Body of pancreas (tissue), 4 donors: ENCODE measurements at regions not wholly inside any gene's neighbourhood (a gene's known extent, or its start where the extent isn't known, plus 50 kb on each side); places are given as distances from the start of the nearest gene placed in this dataset.

ENCODE experiments used
- ATAC-seq: fragments of 150-250 bp; one replicate; pipeline ENCODE4 v1.9.1; 2016
- DNase-seq, 4 donors: peaks; one replicate each; pipeline ENCODE4 v3.0.0-alpha.2; 2019
- H3K27ac ChIP-seq, 4 donors: fragments of 200-600 bp; sonication (generic); 1 replicate in 3 of 4; 2 replicates in 1 of 4; pipeline versions ENCODE4 v1.5.1 to v1.6.1; 2016 to 2019; ENCODE audit warnings: mild to moderate bottlenecking in 1 of 4, mixed read lengths in 1 of 4, moderate library complexity in 1 of 4
- H3K27me3 ChIP-seq, 2 donors: fragments of 200-600 bp; sonication (generic); one replicate each; pipeline ENCODE4 v1.6.0; 2016; ENCODE audit warnings: mild to moderate bottlenecking in 1 of 2
- H3K36me3 ChIP-seq, 2 donors: fragments of 200-600 bp; sonication (generic); replicated peaks in 1 of 2; 2 replicates each; pipeline ENCODE4 v1.5.1; 2016; ENCODE audit warnings: low read depth in 2 of 2; ENCODE audit not compliant: insufficient read depth in 1 of 2
- H3K4me1 ChIP-seq: fragments of 200-600 bp; sonication (generic); one replicate; pipeline ENCODE4 v1.6.0; 2016
- H3K4me3 ChIP-seq, 2 donors: fragments of 200-600 bp; sonication (generic); 1 replicate in 1 of 2; 2 replicates in 1 of 2; pipeline ENCODE4 v1.5.1; 2016 to 2019
- H3K9me3 ChIP-seq, 3 donors: fragments of 200-600 bp; sonication (generic); 1 replicate in 2 of 3; 2 replicates in 1 of 3; pipeline ENCODE4 v1.5.1; 2016
- POLR2A ChIP-seq, 3 donors: fragments of 450-650 bp; IDR thresholded peaks; one replicate each; pipeline ENCODE4 v1.6.1; 2016; ENCODE audit warnings: antibody characterized with exemption in 3 of 3, mild to moderate bottlenecking in 2 of 3
- WGBS, 2 donors: methylation state at CpG; one replicate each; pipeline ENCODE4 v1.1.5; 2017; 5-methylcytosine and 5-hydroxymethylcytosine counted together
- intact Hi-C: fragments of 100-400 bp; cut with DNase I; formaldehyde crosslinking; loops from one replicate; pipeline ENCODE4 v1.15.1; 2023
- TF ChIP-seq, protein P1 (sequence below), 7 experiments: fragments of 450-650 bp in 4 of 7; fragments of 200-600 bp in 3 of 7; sonication (generic) in 3 of 7; IDR thresholded peaks; one replicate each; pipeline ENCODE4 v1.5.1; 2016 to 2019; ENCODE audit warnings: antibody characterized with exemption in 7 of 7

DNA sequence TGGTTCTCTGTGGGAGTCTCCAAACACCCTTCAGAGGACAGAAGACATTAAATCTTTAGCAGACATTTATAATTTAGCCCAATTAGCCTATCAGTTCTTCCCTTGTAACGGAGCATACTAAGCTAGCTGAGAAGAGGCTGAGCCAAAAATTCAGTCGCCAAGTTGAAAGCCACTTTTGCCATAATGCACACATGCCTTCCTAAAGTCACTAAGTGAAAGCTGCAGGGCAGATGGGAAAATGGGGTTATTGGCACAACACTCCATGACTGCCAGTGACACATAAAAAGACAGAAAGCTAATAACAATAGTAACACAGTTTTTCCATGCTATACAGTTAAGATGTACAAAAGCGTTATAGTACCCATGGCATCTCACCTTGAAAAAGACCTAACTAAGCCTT lies 176.2 kb downstream of the DIRAS2 start:
- no peaks in the 10 kb centered on the region for H3K36me3 ChIP-seq
- no peak for TF ChIP-seq POLR2A (IDR thresholded peaks at IDR 0.05)
- TF ChIP-seq, protein P1, sequence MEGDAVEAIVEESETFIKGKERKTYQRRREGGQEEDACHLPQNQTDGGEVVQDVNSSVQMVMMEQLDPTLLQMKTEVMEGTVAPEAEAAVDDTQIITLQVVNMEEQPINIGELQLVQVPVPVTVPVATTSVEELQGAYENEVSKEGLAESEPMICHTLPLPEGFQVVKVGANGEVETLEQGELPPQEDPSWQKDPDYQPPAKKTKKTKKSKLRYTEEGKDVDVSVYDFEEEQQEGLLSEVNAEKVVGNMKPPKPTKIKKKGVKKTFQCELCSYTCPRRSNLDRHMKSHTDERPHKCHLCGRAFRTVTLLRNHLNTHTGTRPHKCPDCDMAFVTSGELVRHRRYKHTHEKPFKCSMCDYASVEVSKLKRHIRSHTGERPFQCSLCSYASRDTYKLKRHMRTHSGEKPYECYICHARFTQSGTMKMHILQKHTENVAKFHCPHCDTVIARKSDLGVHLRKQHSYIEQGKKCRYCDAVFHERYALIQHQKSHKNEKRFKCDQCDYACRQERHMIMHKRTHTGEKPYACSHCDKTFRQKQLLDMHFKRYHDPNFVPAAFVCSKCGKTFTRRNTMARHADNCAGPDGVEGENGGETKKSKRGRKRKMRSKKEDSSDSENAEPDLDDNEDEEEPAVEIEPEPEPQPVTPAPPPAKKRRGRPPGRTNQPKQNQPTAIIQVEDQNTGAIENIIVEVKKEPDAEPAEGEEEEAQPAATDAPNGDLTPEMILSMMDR (IDR thresholded peaks at IDR 0.05): no peak
- no peak for DNase-seq
- no peak overlapping the region for H3K27ac ChIP-seq
- no peaks in the 10 kb centered on the region for H3K27me3 ChIP-seq
- no peak overlapping the region for H3K4me3 ChIP-seq
- 85 to 88% methylated on average over 3 of the region's 3 CpGs for WGBS, 2 donors
- ATAC-seq: no peak
- H3K9me3 ChIP-seq: no peaks in the 10 kb centered on the region
- H3K4me1 ChIP-seq: no peaks in the 10 kb centered on the region
- intact Hi-C loops: no loop called here

DNA sequence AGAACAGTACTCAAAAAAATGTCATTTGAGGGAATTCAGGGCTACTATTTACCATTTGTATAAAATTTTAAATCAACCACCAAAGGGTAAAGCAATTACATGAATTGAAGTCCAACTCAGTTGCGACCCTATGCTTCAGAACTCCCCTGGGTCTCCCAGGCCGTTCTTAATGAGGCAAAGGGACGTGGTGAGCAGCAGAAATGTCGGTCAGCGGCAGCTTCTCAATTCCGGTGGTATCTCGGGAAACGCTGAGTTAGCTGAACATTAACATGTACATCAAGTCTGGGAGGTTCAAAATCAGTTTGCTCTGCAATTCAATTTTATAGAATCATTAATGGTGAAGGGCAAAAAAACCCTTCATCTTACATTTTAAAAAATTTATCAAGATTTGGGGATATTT lies 173.2 kb downstream of the DIRAS2 start:
- TF ChIP-seq POLR2A (IDR thresholded peaks at IDR 0.05): no peak
- TF ChIP-seq, protein P1 (IDR thresholded peaks at IDR 0.05): no peak
- ATAC-seq (no peak), DNase-seq (no peak)
- 60 to 68% methylated on average over 8 of the region's 8 CpGs for WGBS, 2 donors
- Histone ChIP-seq H3K4me3 (no peak overlapping the region), H3K9me3 (no peaks in the 10 kb centered on the region), H3K4me1 (no peaks in the 10 kb centered on the region), H3K27ac (no peak overlapping the region), H3K27me3 (no peaks in the 10 kb centered on the region), H3K36me3 (no peaks in the 10 kb centered on the region)
- intact Hi-C loops: no loop called here

- H3K36me3 ChIP-seq: no peaks in the 10 kb centered on the region
- 85 to 86% methylated on average over 6 of the region's 6 CpGs for WGBS, 2 donors
- no peaks in the 10 kb centered on the region for H3K27me3 ChIP-seq
- no peak for DNase-seq
- ATAC-seq: no peak
- H3K4me3 ChIP-seq: no peak overlapping the region
- no peaks in the 10 kb centered on the region for H3K4me1 ChIP-seq
- H3K27ac ChIP-seq: no peak overlapping the region
- intact Hi-C loops: no loop called here
- TF ChIP-seq, protein P1 (IDR thresholded peaks at IDR 0.05): no peak
- TF ChIP-seq POLR2A (IDR thresholded peaks at IDR 0.05): no peak
- H3K9me3 ChIP-seq: no peaks in the 10 kb centered on the region
These were observed 172.7 kb downstream of the DIRAS2 start for GRCh38 chr9:90469865-90470387.

- Histone ChIP-seq H3K4me3 (no peak overlapping the region), H3K36me3 (no peaks in the 10 kb centered on the region), H3K27me3 (no peaks in the 10 kb centered on the region), H3K4me1 (no peaks in the 10 kb centered on the region), H3K9me3 (no peaks in the 10 kb centered on the region), H3K27ac (no peak overlapping the region)
- TF ChIP-seq, protein P1 (IDR thresholded peaks at IDR 0.05): no peak
- TF ChIP-seq POLR2A (IDR thresholded peaks at IDR 0.05): no peak
- no peak for DNase-seq
- intact Hi-C loops: no loop called here
- no peak for ATAC-seq
These were observed 166.6 kb downstream of the DIRAS2 start for GRCh38 chr9:90476058-90476457.

DNA sequence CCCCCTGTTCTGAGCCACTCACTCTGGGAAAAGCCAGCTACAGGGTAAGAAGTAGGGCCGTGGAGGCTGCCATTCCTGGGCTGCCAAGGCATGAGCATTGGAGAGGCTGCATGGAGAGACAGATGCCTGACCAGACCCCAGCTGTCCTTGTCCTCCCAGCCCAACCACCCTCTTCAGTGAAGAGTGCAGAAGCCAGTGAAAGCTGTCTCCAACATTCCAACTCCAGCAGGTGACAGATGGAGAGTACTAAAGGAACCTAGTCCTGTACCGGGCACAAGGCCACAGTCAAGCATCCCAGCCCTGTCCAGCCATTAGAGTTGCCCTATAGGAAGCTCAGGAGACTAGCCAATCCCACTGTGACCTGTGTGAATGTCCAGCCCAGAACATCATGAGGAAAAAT lies 165.1 kb downstream of the DIRAS2 start:
- no peak overlapping the region for H3K27ac ChIP-seq
- H3K36me3 ChIP-seq: no peaks in the 10 kb centered on the region
- no peak for ATAC-seq
- H3K9me3 ChIP-seq: no peaks in the 10 kb centered on the region
- H3K27me3 ChIP-seq: no peaks in the 10 kb centered on the region
- WGBS, 2 donors: 77 to 83% methylated on average over 2 of the region's 2 CpGs
- intact Hi-C loops: no loop called here
- no peaks in the 10 kb centered on the region for H3K4me1 ChIP-seq
- no peak overlapping the region for H3K4me3 ChIP-seq
- TF ChIP-seq, protein P1 (IDR thresholded peaks at IDR 0.05): no peak
- no peak for TF ChIP-seq POLR2A (IDR thresholded peaks at IDR 0.05)
- DNase-seq: no peak
